ENCODE measurements at regions not wholly inside any gene's neighbourhood (a gene's known extent, or its start where the extent isn't known, plus 50 kb on each side); places are given as distances from the start of the nearest gene placed in this dataset.

GRCh38 chr15:81945014-81945615, 100.7 kb downstream of the MEX3B start:
- intact Hi-C loops (cut with micrococcal nuclease): no loop called here
- TF ChIP-seq, protein P1, sequence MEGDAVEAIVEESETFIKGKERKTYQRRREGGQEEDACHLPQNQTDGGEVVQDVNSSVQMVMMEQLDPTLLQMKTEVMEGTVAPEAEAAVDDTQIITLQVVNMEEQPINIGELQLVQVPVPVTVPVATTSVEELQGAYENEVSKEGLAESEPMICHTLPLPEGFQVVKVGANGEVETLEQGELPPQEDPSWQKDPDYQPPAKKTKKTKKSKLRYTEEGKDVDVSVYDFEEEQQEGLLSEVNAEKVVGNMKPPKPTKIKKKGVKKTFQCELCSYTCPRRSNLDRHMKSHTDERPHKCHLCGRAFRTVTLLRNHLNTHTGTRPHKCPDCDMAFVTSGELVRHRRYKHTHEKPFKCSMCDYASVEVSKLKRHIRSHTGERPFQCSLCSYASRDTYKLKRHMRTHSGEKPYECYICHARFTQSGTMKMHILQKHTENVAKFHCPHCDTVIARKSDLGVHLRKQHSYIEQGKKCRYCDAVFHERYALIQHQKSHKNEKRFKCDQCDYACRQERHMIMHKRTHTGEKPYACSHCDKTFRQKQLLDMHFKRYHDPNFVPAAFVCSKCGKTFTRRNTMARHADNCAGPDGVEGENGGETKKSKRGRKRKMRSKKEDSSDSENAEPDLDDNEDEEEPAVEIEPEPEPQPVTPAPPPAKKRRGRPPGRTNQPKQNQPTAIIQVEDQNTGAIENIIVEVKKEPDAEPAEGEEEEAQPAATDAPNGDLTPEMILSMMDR (IDR thresholded peaks at IDR 0.05; ENCODE audit: borderline replicate concordance): no peak
- no peak overlapping the region for H3K27ac ChIP-seq (replicated peaks)

DNA sequence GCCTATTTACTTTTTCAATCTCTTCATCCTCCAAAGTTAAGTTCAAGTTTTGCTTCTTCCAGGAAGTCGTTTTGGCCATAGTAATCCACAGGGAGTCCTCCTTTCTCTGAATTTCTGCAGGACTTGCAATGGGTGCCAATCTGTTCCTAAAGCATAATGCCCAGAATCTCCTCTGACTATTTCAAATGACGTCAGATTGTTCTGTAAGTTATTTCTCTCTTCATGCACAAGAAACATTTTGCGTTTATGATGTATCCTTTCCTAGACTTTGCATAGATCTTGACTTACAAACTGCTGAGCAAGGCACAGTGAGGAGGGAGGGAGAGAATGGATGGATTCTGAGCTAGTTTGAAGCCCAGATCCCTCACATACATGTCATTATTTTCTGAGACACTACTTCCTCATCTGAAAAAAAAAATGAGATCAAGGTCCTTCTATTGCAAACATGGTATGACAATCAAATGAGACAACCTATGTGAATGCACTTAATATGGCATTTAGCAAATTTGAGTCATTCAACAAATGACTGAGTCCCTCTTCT, 103.1 kb downstream of the MEX3B start:
- no peaks in the 10 kb centered on the region for H3K27me3 ChIP-seq (ENCODE audit: low read depth)
- no peaks in the 10 kb centered on the region for H3K36me3 ChIP-seq
- intact Hi-C loops (cut with micrococcal nuclease): no loop called here
- no peaks in the 10 kb centered on the region for H3K4me1 ChIP-seq
- H3K4me3 ChIP-seq: no peak overlapping the region
- peaks cover 16% of the 10 kb centered on the region for H3K9me3 ChIP-seq (replicated peaks)
- TF ChIP-seq, protein P1 (IDR thresholded peaks at IDR 0.05; ENCODE audit: borderline replicate concordance): no peak
- H3K27ac ChIP-seq (replicated peaks): no peak overlapping the region
- DNase-seq: no peak

More at GRCh38 chr15:81945014-81945615, 100.7 kb downstream of the MEX3B start:
- Histone ChIP-seq H3K4me3 (no peak overlapping the region), H3K9me3 (replicated peaks) (peaks cover 5% of the 10 kb centered on the region), H3K36me3 (no peaks in the 10 kb centered on the region), H3K27me3 (ENCODE audit: low read depth) (no peaks in the 10 kb centered on the region), H3K4me1 (no peaks in the 10 kb centered on the region)
- DNase-seq: no peak

DNA sequence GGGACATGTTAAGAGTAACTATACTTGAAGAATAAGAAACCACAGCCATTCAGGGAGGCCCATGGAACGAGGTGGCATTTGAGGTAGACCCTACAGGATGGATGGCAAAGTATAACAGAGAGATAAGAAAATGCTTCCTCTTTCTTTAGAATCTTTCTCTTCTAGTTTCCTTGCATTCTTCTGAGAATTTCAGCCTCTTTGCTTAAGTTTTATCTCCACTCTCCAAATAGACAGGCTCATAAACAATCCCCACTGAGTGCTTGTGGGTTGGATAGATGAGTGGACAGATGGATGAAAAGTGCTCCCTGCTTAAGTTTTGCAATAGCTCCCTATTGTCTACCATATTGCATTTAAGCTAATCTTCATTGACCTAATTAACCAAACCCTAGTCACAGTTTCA, 103.7 kb downstream of the MEX3B start:
- TF ChIP-seq, protein P1 (IDR thresholded peaks at IDR 0.05; ENCODE audit: borderline replicate concordance): no peak
- no peaks in the 10 kb centered on the region for H3K4me1 ChIP-seq
- H3K36me3 ChIP-seq: no peaks in the 10 kb centered on the region
- intact Hi-C loops (cut with micrococcal nuclease): no loop called here
- peaks cover 16% of the 10 kb centered on the region for H3K9me3 ChIP-seq (replicated peaks)
- no peaks in the 10 kb centered on the region for H3K27me3 ChIP-seq (ENCODE audit: low read depth)
- H3K27ac ChIP-seq (replicated peaks): no peak overlapping the region
- no peak overlapping the region for H3K4me3 ChIP-seq
- no peak for DNase-seq

DNA sequence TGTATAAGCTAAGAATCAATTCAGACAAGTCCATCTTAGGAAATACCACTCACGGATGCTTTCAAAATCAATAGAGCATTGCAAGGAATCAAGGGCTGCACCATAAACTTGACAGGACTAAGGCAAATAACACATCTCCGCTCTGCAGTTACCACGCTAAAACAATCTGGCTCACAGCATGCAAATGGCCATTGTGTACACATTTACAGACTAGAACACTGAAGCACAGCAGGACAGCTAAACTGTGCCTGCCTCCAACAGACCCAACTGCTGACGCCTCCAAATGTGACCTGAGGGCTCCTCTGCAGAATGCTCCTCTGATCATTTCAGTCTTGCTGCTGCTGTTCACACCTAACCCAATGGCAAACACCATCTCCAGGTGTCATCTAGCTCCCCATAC, 104.3 kb downstream of the MEX3B start:
- Histone ChIP-seq H3K9me3 (replicated peaks) (peaks cover 16% of the 10 kb centered on the region), H3K27ac (replicated peaks) (no peak overlapping the region), H3K36me3 (no peaks in the 10 kb centered on the region), H3K27me3 (ENCODE audit: low read depth) (no peaks in the 10 kb centered on the region), H3K4me3 (no peak overlapping the region), H3K4me1 (no peaks in the 10 kb centered on the region)
- DNase-seq: no peak
- TF ChIP-seq, protein P1 (IDR thresholded peaks at IDR 0.05; ENCODE audit: borderline replicate concordance): no peak
- intact Hi-C loops (cut with micrococcal nuclease): no loop called here

GRCh38 chr15:81940467-81941451, 105.1 kb downstream of the MEX3B start:
- H3K27ac ChIP-seq (replicated peaks): no peak overlapping the region

More at GRCh38 chr15:81940467-81941451, 105.1 kb downstream of the MEX3B start:
- Histone ChIP-seq H3K27me3 (ENCODE audit: low read depth) (no peaks in the 10 kb centered on the region), H3K36me3 (no peaks in the 10 kb centered on the region), H3K9me3 (replicated peaks) (peaks cover 16% of the 10 kb centered on the region), H3K4me3 (no peak overlapping the region), H3K4me1 (no peaks in the 10 kb centered on the region)
- intact Hi-C loops (cut with micrococcal nuclease): no loop called here
- no peak for DNase-seq
- TF ChIP-seq, protein P1 (IDR thresholded peaks at IDR 0.05; ENCODE audit: borderline replicate concordance): no peak
